Keratinocyte (primary cell): ENCODE measurements at regions not wholly inside any gene's neighbourhood (a gene's known extent, or its start where the extent isn't known, plus 50 kb on each side); places are given as distances from the start of the nearest gene placed in this dataset.

Source experiments
- EZH2 ChIP-seq: IDR thresholded peaks from one replicate; pipeline ENCODE4 v1.6.1; 2012; ENCODE audit warnings: inconsistent platforms, mild to moderate bottlenecking, low read length, moderate library complexity
- TF ChIP-seq, protein P1 (sequence below), 3 experiments: IDR thresholded peaks in 1 of 3; conservative IDR thresholded peaks in 1 of 3; optimal IDR thresholded peaks in 1 of 3; 2 replicates in 2 of 3; 3 replicates in 1 of 3; pipeline versions ENCODE3 to v1.5.1; 2011; ENCODE audit warnings: low read length in 3 of 3, mild to moderate bottlenecking in 3 of 3, moderate library complexity in 2 of 3, control low read depth in 1 of 3, inconsistent platforms in 1 of 3; ENCODE audit not compliant: insufficient read depth in 2 of 3; ENCODE audit errors: extremely low read depth in 1 of 3

DNA sequence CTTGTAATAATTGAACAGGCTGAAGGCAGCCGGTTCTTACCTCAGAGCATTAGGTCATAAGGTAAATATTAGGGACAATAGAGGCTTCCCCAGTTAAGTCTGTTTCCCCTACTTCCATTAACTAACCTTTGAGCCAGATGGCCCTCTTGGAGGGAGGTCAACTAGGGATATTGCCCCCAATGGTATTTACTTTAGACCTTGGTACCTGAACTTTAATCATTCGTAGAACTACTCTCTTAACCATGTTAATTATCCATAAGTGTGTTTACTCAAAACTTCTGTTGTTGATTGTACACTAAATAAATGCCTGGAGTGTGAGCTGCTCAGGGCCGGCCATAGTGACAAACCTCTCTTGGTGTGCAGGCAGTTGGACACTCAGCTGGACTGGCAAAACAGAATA lies 1843.5 kb upstream of the AGA start:
- TF ChIP-seq, protein P1, sequence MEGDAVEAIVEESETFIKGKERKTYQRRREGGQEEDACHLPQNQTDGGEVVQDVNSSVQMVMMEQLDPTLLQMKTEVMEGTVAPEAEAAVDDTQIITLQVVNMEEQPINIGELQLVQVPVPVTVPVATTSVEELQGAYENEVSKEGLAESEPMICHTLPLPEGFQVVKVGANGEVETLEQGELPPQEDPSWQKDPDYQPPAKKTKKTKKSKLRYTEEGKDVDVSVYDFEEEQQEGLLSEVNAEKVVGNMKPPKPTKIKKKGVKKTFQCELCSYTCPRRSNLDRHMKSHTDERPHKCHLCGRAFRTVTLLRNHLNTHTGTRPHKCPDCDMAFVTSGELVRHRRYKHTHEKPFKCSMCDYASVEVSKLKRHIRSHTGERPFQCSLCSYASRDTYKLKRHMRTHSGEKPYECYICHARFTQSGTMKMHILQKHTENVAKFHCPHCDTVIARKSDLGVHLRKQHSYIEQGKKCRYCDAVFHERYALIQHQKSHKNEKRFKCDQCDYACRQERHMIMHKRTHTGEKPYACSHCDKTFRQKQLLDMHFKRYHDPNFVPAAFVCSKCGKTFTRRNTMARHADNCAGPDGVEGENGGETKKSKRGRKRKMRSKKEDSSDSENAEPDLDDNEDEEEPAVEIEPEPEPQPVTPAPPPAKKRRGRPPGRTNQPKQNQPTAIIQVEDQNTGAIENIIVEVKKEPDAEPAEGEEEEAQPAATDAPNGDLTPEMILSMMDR (optimal IDR thresholded peaks at IDR 0.05 in 1 of 3, IDR thresholded peaks at IDR 0.05 in 1 of 3, conservative IDR thresholded peaks at IDR 0.05 in 1 of 3; ENCODE audit: extremely low read depth in 1 of 3, insufficient read depth in 2 of 3, low read length in 3 of 3), result no peak
- no peak for TF ChIP-seq EZH2
